Nephron (organoid): ENCODE measurements at regions not wholly inside any gene's neighbourhood (a gene's known extent, or its start where the extent isn't known, plus 50 kb on each side); places are given as distances from the start of the nearest gene placed in this dataset.
A peak's percentile ranks its signal among the peaks of the same experiment; 100 is the strongest.
"Not testable (repeated sequence)": the region's sequence is repeated elsewhere in the genome, so short reads cannot be mapped to it uniquely, and the experiment has no call there.

Experiments
- H3K27ac Mint-ChIP-seq, 3 experiments: 2 replicates each; pipeline ENCODE4 v1.8.0; 2020; ENCODE audit warnings: mixed read lengths in 3 of 3, mild to moderate bottlenecking in 2 of 3, moderate library complexity in 1 of 3
- H3K27me3 Mint-ChIP-seq: 2 replicates; pipeline ENCODE4 v1.8.0; 2021; ENCODE audit warnings: low read depth, mild to moderate bottlenecking, moderate library complexity, mixed read lengths
- H3K36me3 Mint-ChIP-seq: 2 replicates; pipeline ENCODE4 v1.8.0; 2020; ENCODE audit warnings: low read depth, mixed read lengths
- H3K4me1 Mint-ChIP-seq: 2 replicates; pipeline ENCODE4 v1.8.0; 2020; ENCODE audit warnings: mixed read lengths
- H3K4me3 Mint-ChIP-seq, 3 experiments: 2 replicates each; pipeline ENCODE4 v1.8.0; 2020; ENCODE audit warnings: mild to moderate bottlenecking in 3 of 3, mixed read lengths in 3 of 3, moderate library complexity in 2 of 3
- H3K9me3 Mint-ChIP-seq: 2 replicates; pipeline ENCODE4 v1.8.0; 2020; ENCODE audit warnings: mixed read lengths
- TF ChIP-seq, protein P1 (sequence below), 3 experiments: fragments of 200-600 bp; sonication (generic); IDR thresholded peaks; one replicate each; pipeline ENCODE4 v1.5.0; 2021; ENCODE audit warnings: antibody characterized with exemption in 3 of 3; ENCODE audit not compliant: unreplicated experiment in 3 of 3

DNA sequence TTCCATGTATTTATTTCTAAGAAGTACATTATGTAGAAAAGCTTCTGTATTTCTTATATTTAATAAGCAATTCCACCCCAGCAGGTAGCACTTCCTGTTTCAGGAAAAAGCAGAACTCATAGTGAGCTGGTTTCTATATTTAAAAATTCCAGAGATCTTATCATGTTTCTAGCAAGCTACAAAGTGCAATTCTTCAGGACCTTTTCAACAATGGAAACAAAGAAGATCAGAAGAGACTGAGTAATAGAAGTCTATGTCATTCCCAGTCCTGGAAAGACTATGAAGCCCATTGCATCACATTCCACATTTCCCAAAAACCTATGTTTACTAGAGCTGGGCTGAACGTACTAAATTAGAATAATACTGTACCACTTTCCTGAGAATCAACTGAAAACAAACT, 302.6 kb upstream of the NRSN1 start:
- Mint-ChIP-seq H3K36me3 (no peaks in the 10 kb centered on the region), H3K9me3 (peaks cover 8% of the 10 kb centered on the region), H3K27me3 (no peaks in the 10 kb centered on the region), H3K4me1 (peaks cover 6% of the 10 kb centered on the region), H3K4me3 (no peak overlapping the region), H3K27ac (no peak overlapping the region)
- TF ChIP-seq, protein P1, sequence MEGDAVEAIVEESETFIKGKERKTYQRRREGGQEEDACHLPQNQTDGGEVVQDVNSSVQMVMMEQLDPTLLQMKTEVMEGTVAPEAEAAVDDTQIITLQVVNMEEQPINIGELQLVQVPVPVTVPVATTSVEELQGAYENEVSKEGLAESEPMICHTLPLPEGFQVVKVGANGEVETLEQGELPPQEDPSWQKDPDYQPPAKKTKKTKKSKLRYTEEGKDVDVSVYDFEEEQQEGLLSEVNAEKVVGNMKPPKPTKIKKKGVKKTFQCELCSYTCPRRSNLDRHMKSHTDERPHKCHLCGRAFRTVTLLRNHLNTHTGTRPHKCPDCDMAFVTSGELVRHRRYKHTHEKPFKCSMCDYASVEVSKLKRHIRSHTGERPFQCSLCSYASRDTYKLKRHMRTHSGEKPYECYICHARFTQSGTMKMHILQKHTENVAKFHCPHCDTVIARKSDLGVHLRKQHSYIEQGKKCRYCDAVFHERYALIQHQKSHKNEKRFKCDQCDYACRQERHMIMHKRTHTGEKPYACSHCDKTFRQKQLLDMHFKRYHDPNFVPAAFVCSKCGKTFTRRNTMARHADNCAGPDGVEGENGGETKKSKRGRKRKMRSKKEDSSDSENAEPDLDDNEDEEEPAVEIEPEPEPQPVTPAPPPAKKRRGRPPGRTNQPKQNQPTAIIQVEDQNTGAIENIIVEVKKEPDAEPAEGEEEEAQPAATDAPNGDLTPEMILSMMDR (IDR thresholded peaks at IDR 0.05; ENCODE audit: unreplicated experiment in 3 of 3): no peak

DNA sequence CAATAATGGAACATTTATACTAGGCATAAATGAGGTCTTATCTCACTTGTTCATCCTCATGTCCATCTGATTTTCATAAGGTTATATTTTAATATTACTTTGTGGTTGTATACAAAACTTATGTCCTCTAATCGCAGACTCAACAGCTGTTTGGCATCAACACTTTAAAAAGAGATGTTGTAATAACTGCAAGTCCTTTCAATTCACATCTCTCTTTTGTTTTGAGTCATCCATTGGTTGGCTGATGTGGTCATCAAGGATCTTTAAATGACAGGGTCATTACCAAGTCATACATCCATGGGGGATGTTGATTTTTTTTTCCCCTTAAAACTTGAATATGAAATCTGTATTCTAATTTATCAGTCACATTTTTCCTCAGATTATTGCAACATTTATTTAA, 299.4 kb upstream of the NRSN1 start:
- no peak overlapping the region for H3K4me3 Mint-ChIP-seq
- no peak overlapping the region for H3K27ac Mint-ChIP-seq
- peaks cover 11% of the 10 kb centered on the region for H3K9me3 Mint-ChIP-seq
- no peaks in the 10 kb centered on the region for H3K27me3 Mint-ChIP-seq
- peaks cover 6% of the 10 kb centered on the region for H3K4me1 Mint-ChIP-seq
- TF ChIP-seq, protein P1 (IDR thresholded peaks at IDR 0.05; ENCODE audit: unreplicated experiment in 3 of 3): no peak
- H3K36me3 Mint-ChIP-seq: no peaks in the 10 kb centered on the region

DNA sequence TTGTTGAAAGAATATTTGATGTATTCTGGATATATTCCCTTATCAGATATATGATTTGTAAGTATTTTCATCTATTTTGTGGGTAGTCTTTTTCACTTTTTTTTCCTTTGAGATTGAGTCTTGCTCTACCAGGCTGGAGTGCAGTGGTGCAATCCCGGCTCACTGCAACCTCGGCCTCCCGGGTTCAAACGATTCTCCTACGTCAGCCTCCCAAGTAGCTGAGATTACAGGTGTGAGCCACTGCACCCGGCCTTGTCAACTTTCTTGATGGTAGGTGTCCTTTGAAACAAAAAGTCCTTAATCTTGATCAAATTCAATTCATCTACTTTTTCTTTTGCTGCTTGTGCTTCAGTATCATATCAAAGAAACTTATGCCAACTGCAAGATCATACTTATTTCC, 297.2 kb upstream of the NRSN1 start:
- no peaks in the 10 kb centered on the region for H3K4me1 Mint-ChIP-seq
- H3K27ac Mint-ChIP-seq: no peak overlapping the region
- H3K27me3 Mint-ChIP-seq: no peaks in the 10 kb centered on the region
- peaks cover 16% of the 10 kb centered on the region for H3K9me3 Mint-ChIP-seq
- H3K36me3 Mint-ChIP-seq: no peaks in the 10 kb centered on the region
- TF ChIP-seq, protein P1 (IDR thresholded peaks at IDR 0.05; ENCODE audit: unreplicated experiment in 3 of 3): no peak
- no peak overlapping the region for H3K4me3 Mint-ChIP-seq

DNA sequence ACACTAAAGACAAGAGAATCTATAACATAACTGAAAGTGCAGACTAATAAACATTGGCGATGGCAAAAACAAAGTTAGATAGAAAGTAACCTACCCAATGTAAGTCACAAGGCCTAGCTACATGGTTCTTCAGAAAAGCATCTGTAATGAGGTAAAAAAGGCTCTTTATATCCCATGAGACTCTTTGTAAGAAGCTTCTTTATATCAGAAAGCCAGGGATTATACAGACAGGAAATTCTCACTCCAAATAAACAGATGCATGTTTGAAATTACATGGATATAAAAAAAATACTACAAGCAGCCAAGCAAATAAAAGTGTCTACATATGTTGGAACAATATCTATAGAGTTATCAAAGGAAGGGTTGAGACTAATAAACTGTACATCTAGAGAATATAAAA, 284.9 kb upstream of the NRSN1 start:
- Mint-ChIP-seq H3K9me3 (no peaks in the 10 kb centered on the region), H3K27me3 (no peaks in the 10 kb centered on the region), H3K4me3 (no peak overlapping the region), H3K36me3 (no peaks in the 10 kb centered on the region), H3K27ac (peak overlapping the region; percentile 50 to 82 (median 61)), H3K4me1 (peaks cover 11% of the 10 kb centered on the region)
- TF ChIP-seq, protein P1 (IDR thresholded peaks at IDR 0.05; ENCODE audit: unreplicated experiment in 3 of 3): no peak

DNA sequence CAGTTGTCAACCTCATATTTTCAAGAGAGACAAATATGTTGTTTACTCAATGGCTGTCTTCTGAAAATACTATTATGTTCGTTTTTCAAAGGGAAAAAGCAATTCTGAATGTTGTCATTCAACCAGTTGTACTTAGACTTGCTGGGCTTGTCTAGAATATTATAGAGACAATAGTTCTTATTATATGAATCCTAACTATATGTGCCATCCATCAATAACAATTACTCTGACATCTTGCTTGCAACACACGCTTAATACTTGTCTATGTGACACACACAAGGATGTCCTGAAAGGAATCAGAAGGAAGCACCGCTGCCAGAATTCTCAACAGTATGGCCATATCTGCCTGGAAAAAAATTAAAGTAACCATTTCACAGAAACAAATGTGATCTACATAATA, 283.3 kb upstream of the NRSN1 start:
- H3K4me3 Mint-ChIP-seq: no peak overlapping the region
- H3K27me3 Mint-ChIP-seq: no peaks in the 10 kb centered on the region
- H3K36me3 Mint-ChIP-seq: no peaks in the 10 kb centered on the region
- no peaks in the 10 kb centered on the region for H3K9me3 Mint-ChIP-seq
- H3K27ac Mint-ChIP-seq: no peak overlapping the region
- TF ChIP-seq, protein P1 (IDR thresholded peaks at IDR 0.05; ENCODE audit: unreplicated experiment in 3 of 3): no peak
- H3K4me1 Mint-ChIP-seq: peaks cover 11% of the 10 kb centered on the region

DNA sequence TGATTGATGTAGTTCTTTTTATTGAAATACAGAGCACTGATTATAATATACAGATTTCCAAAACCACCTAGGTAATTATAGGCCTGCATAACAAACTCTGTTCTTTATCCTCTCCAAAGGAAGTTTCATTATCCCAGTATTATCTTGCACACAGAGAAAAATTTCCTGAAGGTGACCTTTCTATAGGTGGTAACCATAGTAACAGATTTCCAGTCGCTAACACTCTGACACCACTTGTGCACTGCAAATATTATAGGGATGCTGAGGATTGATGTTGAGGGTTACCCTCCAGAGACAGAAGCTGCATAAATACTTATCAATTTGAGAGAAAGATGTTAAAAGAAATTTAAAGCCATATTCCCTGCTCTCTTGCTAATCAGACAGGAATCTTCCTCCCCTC, 274.5 kb upstream of the NRSN1 start:
- H3K4me1 Mint-ChIP-seq: peaks cover 19% of the 10 kb centered on the region
- no peak overlapping the region for H3K4me3 Mint-ChIP-seq
- H3K9me3 Mint-ChIP-seq: peaks cover 2% of the 10 kb centered on the region
- no peaks in the 10 kb centered on the region for H3K36me3 Mint-ChIP-seq
- TF ChIP-seq, protein P1 (IDR thresholded peaks at IDR 0.05; ENCODE audit: unreplicated experiment in 3 of 3): no peak
- H3K27ac Mint-ChIP-seq: no peak overlapping the region
- H3K27me3 Mint-ChIP-seq: peaks cover 4% of the 10 kb centered on the region

DNA sequence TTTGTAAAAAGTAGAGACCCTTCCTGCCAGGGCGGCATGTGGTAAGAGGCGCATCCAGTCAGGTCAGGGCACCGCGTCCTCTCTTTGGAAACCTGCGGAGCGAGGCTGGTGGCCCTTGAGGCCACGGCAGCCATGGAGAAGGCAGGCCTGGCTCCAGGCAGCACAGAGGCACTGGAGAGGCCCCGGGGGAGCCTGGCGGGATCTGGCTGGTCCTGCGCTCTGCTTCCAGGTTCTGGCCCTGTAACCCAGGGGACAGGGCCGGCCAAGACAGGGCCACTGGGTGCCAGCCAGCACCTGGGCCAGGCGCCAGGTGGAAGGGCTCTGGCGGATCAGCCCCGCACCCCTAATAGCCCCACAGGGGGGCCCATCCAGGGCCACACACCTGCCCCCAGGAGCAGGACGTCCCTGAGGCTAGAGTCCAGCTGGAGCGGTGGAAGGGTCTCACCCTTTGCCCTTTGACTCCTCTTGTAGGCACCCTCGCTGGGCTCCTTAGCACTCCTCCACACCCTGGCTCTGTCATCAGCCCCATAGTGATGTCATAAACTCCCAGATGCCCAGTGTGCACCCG, 272.4 kb upstream of the NRSN1 start:
- not testable (repeated sequence) for H3K4me3 Mint-ChIP-seq, H3K27me3 Mint-ChIP-seq, H3K27ac Mint-ChIP-seq, H3K36me3 Mint-ChIP-seq, H3K9me3 Mint-ChIP-seq
- H3K4me1 Mint-ChIP-seq: peaks cover 19% of the 10 kb centered on the region

DNA sequence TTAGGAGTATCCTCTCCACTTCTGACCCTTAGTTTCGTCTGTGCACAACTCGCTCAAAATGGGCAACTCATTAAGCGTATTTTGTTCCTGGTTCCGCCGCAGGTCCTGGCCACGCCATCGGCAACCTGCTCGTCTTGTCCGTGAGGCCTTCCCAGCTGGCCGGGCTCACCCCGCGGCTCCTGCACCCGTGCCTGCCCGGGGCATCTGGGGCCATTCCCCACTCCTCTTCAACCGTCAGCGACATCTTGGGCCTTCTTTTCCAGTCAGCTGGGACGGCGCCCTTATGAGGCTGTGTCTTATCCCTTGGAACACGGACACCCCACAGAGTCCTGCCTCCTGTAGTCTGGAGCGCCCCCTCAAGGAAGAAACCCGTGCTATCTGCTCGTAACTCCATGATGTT, 271.9 kb upstream of the NRSN1 start:
- H3K36me3 Mint-ChIP-seq, H3K27me3 Mint-ChIP-seq, H3K9me3 Mint-ChIP-seq, H3K4me3 Mint-ChIP-seq, H3K27ac Mint-ChIP-seq: not testable (repeated sequence)
- H3K4me1 Mint-ChIP-seq: peaks cover 19% of the 10 kb centered on the region
